ENCODE measurements at regions not wholly inside any gene's neighbourhood (a gene's known extent, or its start where the extent isn't known, plus 50 kb on each side); places are given as distances from the start of the nearest gene placed in this dataset.

DNA sequence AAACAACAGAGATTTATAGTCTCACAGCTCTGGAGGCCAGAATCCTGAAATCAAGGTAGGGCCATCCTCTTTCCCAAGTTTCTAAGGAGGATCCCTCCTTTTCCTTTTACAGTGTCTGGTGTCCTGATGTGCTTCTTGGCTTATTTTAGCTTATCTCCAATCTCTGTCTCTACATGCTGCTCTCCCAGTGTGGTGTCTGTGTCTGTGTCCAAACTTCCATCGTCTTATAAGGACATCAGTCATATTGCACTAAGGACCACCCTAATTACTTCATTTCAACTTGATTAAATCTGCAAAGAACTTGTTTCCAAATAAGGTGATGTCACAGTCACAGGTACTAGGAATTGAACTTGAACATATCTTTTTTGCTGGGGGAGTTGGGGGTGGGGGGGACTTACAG lies 529.6 kb downstream of the DHX35 start:
- DNase-seq (ENCODE audit: low read depth in 3 of 3): no peak

DNA sequence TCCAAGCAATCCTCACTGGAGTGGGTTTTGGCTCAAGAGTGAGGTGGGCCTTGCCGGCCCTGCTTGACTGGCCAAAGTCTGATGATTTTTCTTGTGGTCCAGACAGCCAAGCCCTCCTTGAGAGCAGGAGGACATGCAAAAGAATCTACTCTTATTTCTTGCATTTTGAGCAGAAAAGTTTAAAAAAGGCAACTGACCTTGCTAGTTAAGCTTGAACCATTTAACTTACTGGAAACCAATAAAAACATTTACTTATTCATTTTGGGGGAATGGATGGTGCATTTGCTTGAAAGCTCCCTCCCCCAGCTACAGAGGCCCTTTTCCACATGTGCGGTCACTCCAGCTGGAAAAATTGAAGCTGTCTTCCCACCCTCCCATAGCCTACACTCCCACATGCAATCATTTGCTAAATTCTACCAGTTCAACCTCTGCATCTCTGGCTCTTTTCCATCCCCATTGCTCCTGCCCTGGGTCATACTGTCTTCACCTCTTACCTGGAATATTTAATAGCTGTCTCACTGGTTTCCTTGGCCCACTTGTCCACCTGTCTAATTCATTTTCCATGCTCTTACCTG lies 527.9 kb downstream of the DHX35 start:
- no peak for DNase-seq (ENCODE audit: low read depth in 3 of 3)

GRCh38 chr20:39480276-39481043 lies 518.3 kb downstream of the DHX35 start:
- no peak for DNase-seq (ENCODE audit: low read depth in 3 of 3)

DNA sequence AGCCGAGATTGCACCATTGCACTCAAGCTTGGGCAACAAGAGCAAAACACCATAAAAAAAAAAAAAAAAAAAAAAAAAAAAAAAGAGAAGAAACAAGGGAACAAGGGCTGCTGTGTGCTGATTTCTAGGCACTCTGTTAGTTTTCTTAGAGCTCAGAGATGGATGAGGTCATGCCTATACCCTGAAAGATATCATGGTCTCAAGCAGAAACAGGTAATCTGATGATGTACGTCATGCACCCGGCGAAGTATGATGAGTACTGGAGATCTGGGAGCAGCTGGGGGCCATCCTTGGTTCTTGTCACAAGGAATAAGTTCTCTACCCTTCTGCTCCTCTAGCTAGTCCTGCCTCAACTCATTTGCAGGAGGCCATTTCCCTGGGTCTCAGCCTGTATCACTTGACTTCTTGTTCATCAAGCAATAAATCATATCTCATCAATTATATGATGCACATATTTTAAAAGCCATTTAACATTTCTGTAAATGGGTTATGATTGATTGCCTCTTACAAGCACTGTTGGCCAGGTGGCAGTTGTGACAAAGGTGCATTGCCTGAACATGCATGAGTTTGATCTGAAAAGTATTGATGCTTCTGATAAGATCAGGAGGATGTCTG lies 517.2 kb downstream of the DHX35 start:
- no peak for DNase-seq (ENCODE audit: low read depth in 3 of 3)

DNA sequence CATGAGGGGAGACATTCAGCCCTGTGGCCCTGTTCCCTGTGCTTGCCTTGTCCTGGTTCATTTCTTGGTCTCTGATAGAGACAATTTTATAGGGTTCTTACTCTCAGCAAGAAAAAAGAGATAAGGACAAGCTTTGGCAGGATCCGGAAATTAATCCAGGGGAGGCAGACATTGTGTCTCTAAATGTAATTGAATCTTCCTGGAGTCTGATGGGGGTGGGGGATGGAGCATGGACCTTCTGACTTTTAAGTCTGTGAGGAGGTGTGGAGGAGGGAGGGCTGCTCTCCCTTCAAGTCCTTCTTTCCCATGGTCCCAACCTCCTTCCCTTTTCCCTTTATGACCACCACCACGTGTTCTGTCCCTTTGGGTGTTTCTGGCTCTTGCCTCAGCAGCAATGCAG lies 512.7 kb downstream of the DHX35 start:
- DNase-seq (ENCODE audit: low read depth in 3 of 3): no peak

- no peak for DNase-seq (ENCODE audit: low read depth in 3 of 3)
Measured at GRCh38 chr20:39473536-39473935, 511.4 kb downstream of the DHX35 start.

- DNase-seq (ENCODE audit: low read depth in 3 of 3): no peak
Measured at GRCh38 chr20:39468703-39469102, 506.6 kb downstream of the DHX35 start.

DNA sequence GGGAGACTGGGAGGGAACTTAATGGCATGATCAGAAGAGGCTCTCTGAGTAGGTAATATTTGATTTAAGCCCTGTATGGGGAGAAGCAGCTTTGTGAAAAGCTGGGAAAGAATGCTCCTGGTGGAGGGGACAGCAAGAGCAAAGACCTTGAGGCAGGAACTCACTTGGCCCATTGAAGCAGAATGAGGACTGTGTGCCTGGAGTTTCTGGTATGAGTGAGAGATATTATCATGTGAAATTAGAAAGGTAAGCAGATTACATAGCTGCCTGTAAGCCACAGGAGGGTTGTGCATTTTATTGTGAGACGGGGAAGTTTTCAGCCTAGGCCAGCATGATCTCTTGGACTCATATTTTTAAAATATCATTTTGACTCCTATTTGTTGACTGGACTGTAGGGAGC lies 502.1 kb downstream of the DHX35 start:
- no peak for DNase-seq (ENCODE audit: low read depth in 3 of 3)

GRCh38 chr20:39462416-39462945 lies 500.3 kb downstream of the DHX35 start:
- DNase-seq (ENCODE audit: low read depth in 3 of 3): no peak

GRCh38 chr20:39458452-39458851 lies 496.3 kb downstream of the DHX35 start:
- DNase-seq (ENCODE audit: low read depth in 3 of 3): no peak

DNA sequence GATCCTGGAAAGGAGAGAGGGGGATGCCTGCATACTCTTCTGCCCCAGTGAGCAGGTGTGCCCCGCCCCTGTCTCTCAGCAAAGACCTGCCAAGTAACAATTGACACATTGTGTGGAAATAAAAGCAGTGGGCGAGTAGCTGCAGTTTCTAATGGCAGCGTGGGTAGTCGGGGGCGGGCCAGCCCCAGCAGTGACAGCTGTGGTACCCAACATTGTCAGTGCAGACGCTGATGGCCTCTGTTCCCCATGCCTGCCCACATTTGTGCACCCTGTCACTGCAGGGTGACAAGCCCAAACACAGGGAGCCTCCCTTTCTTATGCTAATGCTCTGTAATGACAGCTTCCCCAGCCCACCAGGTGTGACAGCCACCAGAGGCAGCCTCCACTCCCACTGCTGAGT lies 491.7 kb downstream of the DHX35 start:
- DNase-seq (ENCODE audit: low read depth in 3 of 3): no peak

DNA sequence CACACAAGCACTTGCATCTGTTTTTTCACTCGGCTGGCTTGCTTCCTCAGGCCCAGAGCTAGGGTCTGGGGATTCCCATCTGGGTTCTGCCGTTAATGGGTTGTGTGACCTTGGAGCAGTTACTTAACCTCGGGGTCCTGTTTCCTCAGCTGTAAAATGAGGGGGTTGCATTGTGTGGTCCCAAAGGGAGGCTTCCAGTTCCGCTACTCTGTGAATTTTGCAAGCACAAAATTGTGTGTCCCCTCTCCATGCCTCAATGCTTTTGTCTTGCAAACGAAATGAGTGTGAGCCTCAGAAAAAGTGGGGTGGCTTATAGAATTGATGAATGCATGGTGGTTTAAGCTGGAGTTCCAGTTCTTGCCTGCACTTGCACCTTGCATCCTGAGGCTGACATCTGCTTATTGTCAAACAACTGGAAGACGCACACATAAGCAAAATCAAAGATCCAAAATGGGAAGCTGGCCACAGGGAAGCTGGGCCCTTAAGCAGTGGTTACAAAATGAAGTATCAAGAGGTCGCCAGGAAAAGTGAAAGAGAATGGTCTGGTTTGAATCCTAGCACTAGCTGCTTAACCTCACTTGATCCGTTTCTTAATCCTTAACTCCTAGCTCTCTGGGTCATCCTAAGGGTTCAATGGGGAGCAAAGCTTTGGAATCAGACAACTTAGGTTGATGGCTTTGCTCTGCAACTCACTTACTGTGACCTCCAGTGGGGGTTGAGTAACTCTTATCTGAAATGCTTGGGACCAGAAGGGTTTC lies 490.6 kb downstream of the DHX35 start:
- no peak for DNase-seq (ENCODE audit: low read depth in 3 of 3)

- DNase-seq (ENCODE audit: low read depth in 3 of 3): no peak
Measured at GRCh38 chr20:39451386-39451785, 489.2 kb downstream of the DHX35 start.

- DNase-seq (ENCODE audit: low read depth in 3 of 3): no peak
Measured at GRCh38 chr20:39446397-39446796, 484.3 kb downstream of the DHX35 start.

DNA sequence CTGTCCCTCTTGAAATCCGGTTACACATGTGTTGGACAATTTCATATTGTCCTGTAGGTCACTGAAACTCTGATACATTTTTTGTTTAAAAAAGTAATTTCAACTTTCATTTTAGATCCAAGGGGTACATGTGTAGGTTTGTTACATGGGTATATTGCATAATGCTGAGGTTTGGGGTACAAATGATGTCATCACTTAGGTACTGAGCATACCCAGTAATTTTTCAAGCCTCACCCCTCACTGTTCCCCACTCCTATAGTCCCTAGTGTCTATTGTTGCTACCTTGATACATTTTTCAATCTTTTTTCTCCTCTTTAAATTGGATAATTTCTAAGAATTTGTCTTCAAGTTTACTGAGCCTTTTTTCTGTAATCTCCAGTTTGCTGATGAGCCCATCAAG lies 483.0 kb downstream of the DHX35 start:
- DNase-seq (ENCODE audit: low read depth in 3 of 3): no peak

DNA sequence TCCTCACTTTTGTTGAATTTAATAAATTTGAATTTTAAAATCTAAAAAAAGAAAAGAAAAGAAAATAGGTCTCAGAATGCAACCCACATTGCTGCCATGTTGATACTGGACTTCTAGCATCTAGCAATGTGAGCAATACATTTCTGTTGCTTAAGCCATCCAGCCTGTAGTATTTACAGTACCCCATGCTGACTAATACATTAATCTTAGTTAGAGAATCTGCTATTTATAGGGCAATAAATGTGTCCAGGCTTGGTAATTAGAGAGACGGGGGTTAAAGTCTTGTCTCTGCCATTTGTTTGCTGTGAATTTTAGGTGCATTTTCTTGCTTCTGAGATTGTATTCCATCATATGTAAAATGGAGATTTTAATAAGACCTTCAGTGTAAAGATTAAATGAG lies 471.3 kb downstream of the DHX35 start:
- DNase-seq (ENCODE audit: low read depth in 3 of 3): no peak

DNA sequence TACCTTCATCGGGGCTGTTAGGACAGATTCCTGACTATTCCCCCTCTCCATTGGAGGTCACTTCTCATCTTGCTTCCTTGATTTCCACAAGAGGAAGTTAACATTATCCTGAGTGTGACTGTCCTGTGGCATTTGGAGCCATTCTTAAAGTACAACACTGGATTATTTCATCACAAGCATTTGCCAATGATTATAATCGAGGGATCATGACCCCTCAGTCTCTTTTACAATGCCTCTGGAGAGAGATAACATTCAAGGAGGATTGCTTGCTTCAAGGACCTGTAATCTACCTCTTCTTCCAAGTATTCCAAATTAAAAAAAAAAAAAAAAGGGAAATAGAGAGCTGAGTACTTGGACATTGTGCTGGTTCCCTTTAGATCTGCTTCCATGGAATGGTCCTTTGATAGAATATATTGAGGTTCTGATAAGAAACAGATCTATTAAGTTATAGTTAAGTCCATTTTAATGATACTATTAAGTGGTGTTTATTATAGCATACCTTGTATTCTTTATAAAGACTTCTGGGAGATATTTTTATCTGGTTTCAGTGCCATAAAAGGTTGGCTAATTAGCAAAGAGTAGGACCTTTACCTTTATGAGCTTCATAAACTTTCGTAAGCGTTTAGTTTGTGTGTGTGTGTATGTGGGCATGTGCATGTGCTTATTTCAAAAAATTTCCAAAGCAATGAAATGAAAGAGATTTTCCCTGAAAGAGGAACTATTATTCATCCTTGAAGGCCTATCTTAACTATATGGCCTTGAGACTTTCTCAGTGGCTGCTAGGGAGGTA lies 469.1 kb downstream of the DHX35 start:
- DNase-seq (ENCODE audit: low read depth in 3 of 3): no peak

DNA sequence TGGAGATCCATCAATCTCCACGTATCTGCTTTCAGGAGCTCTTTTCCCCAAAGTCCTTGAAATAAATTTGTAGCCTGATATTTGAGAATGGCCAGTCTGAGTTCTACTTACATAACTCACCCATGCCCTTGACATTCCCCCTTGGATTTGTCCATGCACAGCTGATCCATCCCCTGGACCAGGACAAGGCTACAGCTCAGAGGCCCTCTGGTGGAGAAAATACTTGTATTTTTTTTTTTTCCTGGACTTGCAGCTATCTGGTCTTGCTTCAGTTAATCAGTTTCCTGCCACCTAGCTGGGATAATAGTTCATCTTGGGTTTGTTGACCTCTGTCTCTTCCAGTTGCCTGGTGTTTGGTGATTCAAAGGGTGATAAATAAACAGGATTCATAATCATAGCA lies 467.6 kb downstream of the DHX35 start:
- no peak for DNase-seq (ENCODE audit: low read depth in 3 of 3)

DNA sequence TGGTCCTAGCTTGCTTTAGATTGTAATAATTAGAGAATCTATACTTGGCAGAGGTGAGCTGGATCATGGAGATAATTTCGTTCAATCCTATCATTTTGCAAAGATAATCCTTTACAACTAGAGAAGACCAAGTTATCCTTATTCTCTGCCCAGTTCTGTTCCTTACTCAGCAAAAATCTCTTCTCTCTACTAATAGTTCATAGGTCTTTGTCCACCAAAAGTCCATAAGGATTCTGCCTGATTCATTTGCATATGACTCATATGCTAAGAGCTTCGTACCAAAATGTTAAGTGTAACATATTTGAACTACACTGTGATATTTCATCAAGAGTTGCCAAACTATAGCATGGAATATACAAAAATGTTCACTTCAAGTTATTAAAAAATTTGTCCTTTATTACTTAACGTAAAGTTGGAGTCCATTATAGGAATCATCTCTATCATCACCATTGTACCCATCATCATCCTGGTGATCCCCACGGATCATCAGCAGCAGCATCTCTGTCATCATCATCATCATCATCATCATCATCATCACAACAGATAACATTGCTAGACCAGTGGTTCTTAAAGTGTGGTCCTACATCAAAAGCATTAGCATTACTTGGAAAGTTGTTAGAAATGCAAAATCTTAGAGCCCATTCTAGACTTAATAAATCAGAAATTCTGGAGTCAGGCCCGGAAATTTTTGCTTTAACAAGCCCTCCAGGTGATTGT lies 463.0 kb downstream of the DHX35 start:
- DNase-seq (ENCODE audit: low read depth in 3 of 3): no peak

GRCh38 chr20:39421571-39422105 lies 459.5 kb downstream of the DHX35 start:
- DNase-seq (ENCODE audit: low read depth in 3 of 3): no peak

- DNase-seq (ENCODE audit: low read depth in 3 of 3): no peak
Measured at GRCh38 chr20:39412091-39412490, 449.9 kb downstream of the DHX35 start.

Measured in stimulated activated CD4-positive, alpha-beta T cell treated with anti-CD3 and anti-CD28 coated beads, TNF-alpha, amount 100 ng/mL, for 24 hours (primary cell).